ENCODE measurements at regions not wholly inside any gene's neighbourhood (a gene's known extent, or its start where the extent isn't known, plus 50 kb on each side); places are given as distances from the start of the nearest gene placed in this dataset.

- Histone ChIP-seq H3K9me3 (no peaks in the 10 kb centered on the region), H3K36me3 (ENCODE audit: control insufficient read depth in 2 of 2, extremely low read depth in 1 of 2, insufficient read depth in 1 of 2, low read length in 1 of 2) (no peaks in the 10 kb centered on the region), H3K27ac (ENCODE audit: low read length) (no peak overlapping the region), H3K27me3 (replicated peaks in 1 of 2; ENCODE audit: control insufficient read depth in 2 of 2, extremely low read depth in 1 of 2, insufficient read depth in 2 of 2, low read length in 1 of 2) (no peaks in the 10 kb centered on the region), H3K4me1 (ENCODE audit: control insufficient read depth in 1 of 2, extremely low read depth in 1 of 2, insufficient read depth in 2 of 2, low read length in 2 of 2) (no peaks in the 10 kb centered on the region), H3K4me3 (ENCODE audit: control insufficient read depth in 1 of 2, extremely low read depth in 1 of 2, low read length in 1 of 2) (no peak overlapping the region)
- Mint-ChIP-seq H3K36me3 (no peaks in the 10 kb centered on the region), H3K9me3 (no peaks in the 10 kb centered on the region), H3K4me1 (no peaks in the 10 kb centered on the region), H3K4me3 (no peak overlapping the region), H3K27me3 (no peaks in the 10 kb centered on the region), H3K27ac (no peak overlapping the region)
- ChIA-PET CTCF (no interaction called here), POLR2A (no interaction called here)
- DNase-seq (no peak), ATAC-seq (replicated peaks in 1 of 4) (no peak)
- WGBS (ENCODE audit: insufficient coverage): 80% methylated on average over 11 of the region's 15 CpGs
Observed at GRCh38 chr4:64545593-64545992, 136.3 kb upstream of the TECRL start.

GRCh38 chr4:64539234-64539849, 130.1 kb upstream of the TECRL start:
- Histone ChIP-seq H3K9me3 (no peaks in the 10 kb centered on the region), H3K27ac (ENCODE audit: low read length) (no peak overlapping the region), H3K27me3 (replicated peaks in 1 of 2; ENCODE audit: control insufficient read depth in 2 of 2, extremely low read depth in 1 of 2, insufficient read depth in 2 of 2, low read length in 1 of 2) (no peaks in the 10 kb centered on the region), H3K4me1 (ENCODE audit: control insufficient read depth in 1 of 2, extremely low read depth in 1 of 2, insufficient read depth in 2 of 2, low read length in 2 of 2) (no peaks in the 10 kb centered on the region), H3K36me3 (ENCODE audit: control insufficient read depth in 2 of 2, extremely low read depth in 1 of 2, insufficient read depth in 1 of 2, low read length in 1 of 2) (no peaks in the 10 kb centered on the region), H3K4me3 (ENCODE audit: control insufficient read depth in 1 of 2, extremely low read depth in 1 of 2, low read length in 1 of 2) (no peak overlapping the region)
- Mint-ChIP-seq H3K4me1 (no peaks in the 10 kb centered on the region), H3K36me3 (no peaks in the 10 kb centered on the region), H3K27me3 (no peaks in the 10 kb centered on the region), H3K27ac (no peak overlapping the region), H3K4me3 (no peak overlapping the region), H3K9me3 (no peaks in the 10 kb centered on the region)
- POLR2A ChIA-PET: no interaction called here
- DNase-seq (peak in 1 of 35 experiments; percentile 7), ATAC-seq (replicated peaks in 1 of 4) (no peak)
- WGBS (ENCODE audit: insufficient coverage): no CpG with 5 or more reads among the region's 4 CpGs
- CTCF ChIA-PET: no interaction called here

GRCh38 chr4:64538219-64538618, 129.0 kb upstream of the TECRL start:
- H3K27me3 Mint-ChIP-seq: no peaks in the 10 kb centered on the region
- POLR2A ChIA-PET: no interaction called here
- CTCF ChIA-PET: no interaction called here

GRCh38 chr4:64533637-64534036, 124.4 kb upstream of the TECRL start:
- Mint-ChIP-seq H3K9me3 (peaks cover 6 to 10% (median 8%) of the 10 kb centered on the region in 3 donors), H3K36me3 (no peaks in the 10 kb centered on the region), H3K4me3 (no peak overlapping the region), H3K27me3 (no peaks in the 10 kb centered on the region), H3K27ac (no peak overlapping the region), H3K4me1 (no peaks in the 10 kb centered on the region)
- ChIA-PET POLR2A (no interaction called here), CTCF (no interaction called here)
- Histone ChIP-seq H3K4me3 (ENCODE audit: control insufficient read depth in 1 of 2, extremely low read depth in 1 of 2, low read length in 1 of 2) (no peak overlapping the region), H3K36me3 (ENCODE audit: control insufficient read depth in 2 of 2, extremely low read depth in 1 of 2, insufficient read depth in 1 of 2, low read length in 1 of 2) (no peaks in the 10 kb centered on the region), H3K27ac (ENCODE audit: low read length) (no peak overlapping the region), H3K27me3 (replicated peaks in 1 of 2; ENCODE audit: control insufficient read depth in 2 of 2, extremely low read depth in 1 of 2, insufficient read depth in 2 of 2, low read length in 1 of 2) (no peaks in the 10 kb centered on the region), H3K9me3 (no peaks in the 10 kb centered on the region), H3K4me1 (ENCODE audit: control insufficient read depth in 1 of 2, extremely low read depth in 1 of 2, insufficient read depth in 2 of 2, low read length in 2 of 2) (no peaks in the 10 kb centered on the region)
- WGBS (ENCODE audit: insufficient coverage): 60% methylated on average over 3 of the region's 3 CpGs
- ATAC-seq (replicated peaks in 1 of 4): no peak
- no peak for DNase-seq

More at GRCh38 chr4:64538219-64538618, 129.0 kb upstream of the TECRL start:
- WGBS (ENCODE audit: insufficient coverage): 61% methylated on average over 3 of the region's 8 CpGs
- Histone ChIP-seq H3K27me3 (replicated peaks in 1 of 2; ENCODE audit: control insufficient read depth in 2 of 2, extremely low read depth in 1 of 2, insufficient read depth in 2 of 2, low read length in 1 of 2) (no peaks in the 10 kb centered on the region), H3K4me1 (ENCODE audit: control insufficient read depth in 1 of 2, extremely low read depth in 1 of 2, insufficient read depth in 2 of 2, low read length in 2 of 2) (no peaks in the 10 kb centered on the region), H3K4me3 (ENCODE audit: control insufficient read depth in 1 of 2, extremely low read depth in 1 of 2, low read length in 1 of 2) (no peak overlapping the region), H3K36me3 (ENCODE audit: control insufficient read depth in 2 of 2, extremely low read depth in 1 of 2, insufficient read depth in 1 of 2, low read length in 1 of 2) (no peaks in the 10 kb centered on the region), H3K27ac (ENCODE audit: low read length) (no peak overlapping the region), H3K9me3 (no peaks in the 10 kb centered on the region)
- Mint-ChIP-seq H3K4me3 (no peak overlapping the region), H3K4me1 (no peaks in the 10 kb centered on the region), H3K27ac (peak overlapping the region in 1 of 2 donors; percentile 4), H3K9me3 (peaks cover 0 to 5% (median 0%) of the 10 kb centered on the region in 3 donors), H3K36me3 (no peaks in the 10 kb centered on the region)
- ATAC-seq (replicated peaks in 1 of 4) (no peak), DNase-seq (no peak)

- H3K27ac ChIP-seq (ENCODE audit: low read length): no peak overlapping the region
- no peak for ATAC-seq (replicated peaks in 1 of 4)
- WGBS (ENCODE audit: insufficient coverage): no CpG with 5 or more reads among the region's 2 CpGs
Observed at GRCh38 chr4:64533159-64533558, 123.9 kb upstream of the TECRL start.

GRCh38 chr4:64520421-64520820, 111.2 kb upstream of the TECRL start:
- H3K27me3 Mint-ChIP-seq: no peaks in the 10 kb centered on the region
- H3K36me3 ChIP-seq (ENCODE audit: control insufficient read depth in 2 of 2, extremely low read depth in 1 of 2, insufficient read depth in 1 of 2, low read length in 1 of 2): no peaks in the 10 kb centered on the region
- no CpG with 5 or more reads among the region's 2 CpGs for WGBS (ENCODE audit: insufficient coverage)
- no peak overlapping the region for H3K27ac ChIP-seq (ENCODE audit: low read length)
- ChIA-PET POLR2A (no interaction called here), CTCF (no interaction called here)
- H3K9me3 ChIP-seq: no peaks in the 10 kb centered on the region
- H3K4me1 ChIP-seq (ENCODE audit: control insufficient read depth in 1 of 2, extremely low read depth in 1 of 2, insufficient read depth in 2 of 2, low read length in 2 of 2): no peaks in the 10 kb centered on the region
- ATAC-seq (replicated peaks in 1 of 4) (no peak), DNase-seq (no peak)
- H3K4me3 ChIP-seq (ENCODE audit: control insufficient read depth in 1 of 2, extremely low read depth in 1 of 2, low read length in 1 of 2): no peak overlapping the region
- H3K36me3 Mint-ChIP-seq: no peaks in the 10 kb centered on the region
- peaks cover 7 to 21% (median 15%) of the 10 kb centered on the region in 3 donors for H3K9me3 Mint-ChIP-seq
- H3K27me3 ChIP-seq (replicated peaks in 1 of 2; ENCODE audit: control insufficient read depth in 2 of 2, extremely low read depth in 1 of 2, insufficient read depth in 2 of 2, low read length in 1 of 2): no peaks in the 10 kb centered on the region
- no peak overlapping the region for H3K4me3 Mint-ChIP-seq
- no peaks in the 10 kb centered on the region for H3K4me1 Mint-ChIP-seq
- no peak overlapping the region for H3K27ac Mint-ChIP-seq

More at GRCh38 chr4:64533159-64533558, 123.9 kb upstream of the TECRL start:
- H3K4me3 ChIP-seq (ENCODE audit: control insufficient read depth in 1 of 2, extremely low read depth in 1 of 2, low read length in 1 of 2): no peak overlapping the region
- H3K27me3 ChIP-seq (replicated peaks in 1 of 2; ENCODE audit: control insufficient read depth in 2 of 2, extremely low read depth in 1 of 2, insufficient read depth in 2 of 2, low read length in 1 of 2): no peaks in the 10 kb centered on the region
- DNase-seq: no peak
- H3K4me1 ChIP-seq (ENCODE audit: control insufficient read depth in 1 of 2, extremely low read depth in 1 of 2, insufficient read depth in 2 of 2, low read length in 2 of 2): no peaks in the 10 kb centered on the region
- no peaks in the 10 kb centered on the region for H3K27me3 Mint-ChIP-seq
- no peaks in the 10 kb centered on the region for H3K36me3 Mint-ChIP-seq
- ChIA-PET POLR2A (no interaction called here), CTCF (no interaction called here)
- H3K4me3 Mint-ChIP-seq: no peak overlapping the region
- peaks cover 6 to 11% (median 11%) of the 10 kb centered on the region in 3 donors for H3K9me3 Mint-ChIP-seq
- no peaks in the 10 kb centered on the region for H3K4me1 Mint-ChIP-seq
- no peaks in the 10 kb centered on the region for H3K36me3 ChIP-seq (ENCODE audit: control insufficient read depth in 2 of 2, extremely low read depth in 1 of 2, insufficient read depth in 1 of 2, low read length in 1 of 2)
- no peaks in the 10 kb centered on the region for H3K9me3 ChIP-seq
- H3K27ac Mint-ChIP-seq: no peak overlapping the region

- peaks cover 7 to 18% (median 17%) of the 10 kb centered on the region in 3 donors for H3K9me3 Mint-ChIP-seq
- Histone ChIP-seq H3K9me3 (no peaks in the 10 kb centered on the region), H3K27me3 (replicated peaks in 1 of 2; ENCODE audit: control insufficient read depth in 2 of 2, extremely low read depth in 1 of 2, insufficient read depth in 2 of 2, low read length in 1 of 2) (no peaks in the 10 kb centered on the region), H3K4me1 (ENCODE audit: control insufficient read depth in 1 of 2, extremely low read depth in 1 of 2, insufficient read depth in 2 of 2, low read length in 2 of 2) (no peaks in the 10 kb centered on the region), H3K4me3 (ENCODE audit: control insufficient read depth in 1 of 2, extremely low read depth in 1 of 2, low read length in 1 of 2) (no peak overlapping the region), H3K27ac (ENCODE audit: low read length) (no peak overlapping the region), H3K36me3 (ENCODE audit: control insufficient read depth in 2 of 2, extremely low read depth in 1 of 2, insufficient read depth in 1 of 2, low read length in 1 of 2) (no peaks in the 10 kb centered on the region)
- ChIA-PET POLR2A (no interaction called here), CTCF (no interaction called here)
- no peaks in the 10 kb centered on the region for H3K27me3 Mint-ChIP-seq
- H3K4me3 Mint-ChIP-seq: no peak overlapping the region
- no peak for ATAC-seq (replicated peaks in 1 of 4)
- H3K36me3 Mint-ChIP-seq: no peaks in the 10 kb centered on the region
- WGBS (ENCODE audit: insufficient coverage): no CpG with 5 or more reads among the region's 3 CpGs
- no peak overlapping the region for H3K27ac Mint-ChIP-seq
- H3K4me1 Mint-ChIP-seq: no peaks in the 10 kb centered on the region
- no peak for DNase-seq
Observed at GRCh38 chr4:64518600-64518999, 109.3 kb upstream of the TECRL start.
